ENCODE measurements at regions not wholly inside any gene's neighbourhood (a gene's known extent, or its start where the extent isn't known, plus 50 kb on each side); places are given as distances from the start of the nearest gene placed in this dataset.

- Histone ChIP-seq H3K36me3 (ENCODE audit: control insufficient read depth, low read depth, low read length) (no peaks in the 10 kb centered on the region), H3K4me1 (ENCODE audit: control insufficient read depth, low read depth, low read length) (peaks cover 9% of the 10 kb centered on the region)
These were observed 607.1 kb downstream of the HDGFL1 start for GRCh38 chr6:23176471-23176870.

GRCh38 chr6:23176883-23177282 is 607.5 kb downstream of the HDGFL1 start:
- Histone ChIP-seq H3K4me3 (ENCODE audit: low read length) (no peak overlapping the region), H3K27ac (ENCODE audit: low read length) (no peak overlapping the region), H3K36me3 (ENCODE audit: control insufficient read depth, low read depth, low read length) (no peaks in the 10 kb centered on the region), H3K9me3 (ENCODE audit: control insufficient read depth, low read depth, low read length) (no peaks in the 10 kb centered on the region), H3K9ac (ENCODE audit: low read length) (no peak overlapping the region), H3K4me1 (ENCODE audit: control insufficient read depth, low read depth, low read length) (peaks cover 11% of the 10 kb centered on the region), H3K27me3 (ENCODE audit: control insufficient read depth, insufficient read depth, low read length) (no peaks in the 10 kb centered on the region)

More at GRCh38 chr6:23176471-23176870, 607.1 kb downstream of the HDGFL1 start:
- H3K27me3 ChIP-seq (ENCODE audit: control insufficient read depth, insufficient read depth, low read length): no peaks in the 10 kb centered on the region
- H3K4me3 ChIP-seq (ENCODE audit: low read length): no peak overlapping the region
- no peak overlapping the region for H3K9ac ChIP-seq (ENCODE audit: low read length)
- H3K27ac ChIP-seq (ENCODE audit: low read length): no peak overlapping the region
- no peaks in the 10 kb centered on the region for H3K9me3 ChIP-seq (ENCODE audit: control insufficient read depth, low read depth, low read length)

- H3K4me3 ChIP-seq (ENCODE audit: low read length): no peak overlapping the region
- H3K9ac ChIP-seq (ENCODE audit: low read length): no peak overlapping the region
- H3K4me1 ChIP-seq (ENCODE audit: control insufficient read depth, low read depth, low read length): peaks cover 11% of the 10 kb centered on the region
- H3K27me3 ChIP-seq (ENCODE audit: control insufficient read depth, insufficient read depth, low read length): no peaks in the 10 kb centered on the region
- no peaks in the 10 kb centered on the region for H3K9me3 ChIP-seq (ENCODE audit: control insufficient read depth, low read depth, low read length)
- H3K36me3 ChIP-seq (ENCODE audit: control insufficient read depth, low read depth, low read length): no peaks in the 10 kb centered on the region
- H3K27ac ChIP-seq (ENCODE audit: low read length): no peak overlapping the region
These were observed 608.4 kb downstream of the HDGFL1 start for GRCh38 chr6:23177806-23178205.

- Histone ChIP-seq H3K9me3 (ENCODE audit: control insufficient read depth, low read depth, low read length) (no peaks in the 10 kb centered on the region), H3K27ac (ENCODE audit: low read length) (no peak overlapping the region), H3K27me3 (ENCODE audit: control insufficient read depth, insufficient read depth, low read length) (no peaks in the 10 kb centered on the region), H3K9ac (ENCODE audit: low read length) (no peak overlapping the region), H3K4me1 (ENCODE audit: control insufficient read depth, low read depth, low read length) (peaks cover 11% of the 10 kb centered on the region), H3K36me3 (ENCODE audit: control insufficient read depth, low read depth, low read length) (no peaks in the 10 kb centered on the region), H3K4me3 (ENCODE audit: low read length) (no peak overlapping the region)
These were observed 610.6 kb downstream of the HDGFL1 start for GRCh38 chr6:23179994-23180393.

GRCh38 chr6:23180504-23181293 is 611.3 kb downstream of the HDGFL1 start:
- Histone ChIP-seq H3K27ac (ENCODE audit: low read length) (no peak overlapping the region), H3K9ac (ENCODE audit: low read length) (no peak overlapping the region)

GRCh38 chr6:23181356-23182110 is 612.2 kb downstream of the HDGFL1 start:
- H3K27ac ChIP-seq (ENCODE audit: low read length): no peak overlapping the region

More at GRCh38 chr6:23180504-23181293, 611.3 kb downstream of the HDGFL1 start:
- Histone ChIP-seq H3K9me3 (ENCODE audit: control insufficient read depth, low read depth, low read length) (no peaks in the 10 kb centered on the region), H3K36me3 (ENCODE audit: control insufficient read depth, low read depth, low read length) (no peaks in the 10 kb centered on the region), H3K4me1 (ENCODE audit: control insufficient read depth, low read depth, low read length) (peaks cover 11% of the 10 kb centered on the region), H3K27me3 (ENCODE audit: control insufficient read depth, insufficient read depth, low read length) (no peaks in the 10 kb centered on the region), H3K4me3 (ENCODE audit: low read length) (no peak overlapping the region)

GRCh38 chr6:23183846-23184245 is 614.5 kb downstream of the HDGFL1 start:
- H3K4me1 ChIP-seq (ENCODE audit: control insufficient read depth, low read depth, low read length): peaks cover 11% of the 10 kb centered on the region
- H3K9me3 ChIP-seq (ENCODE audit: control insufficient read depth, low read depth, low read length): no peaks in the 10 kb centered on the region
- no peak overlapping the region for H3K9ac ChIP-seq (ENCODE audit: low read length)
- H3K27ac ChIP-seq (ENCODE audit: low read length): no peak overlapping the region
- H3K36me3 ChIP-seq (ENCODE audit: control insufficient read depth, low read depth, low read length): no peaks in the 10 kb centered on the region
- no peaks in the 10 kb centered on the region for H3K27me3 ChIP-seq (ENCODE audit: control insufficient read depth, insufficient read depth, low read length)
- H3K4me3 ChIP-seq (ENCODE audit: low read length): no peak overlapping the region

More at GRCh38 chr6:23181356-23182110, 612.2 kb downstream of the HDGFL1 start:
- no peaks in the 10 kb centered on the region for H3K36me3 ChIP-seq (ENCODE audit: control insufficient read depth, low read depth, low read length)
- H3K9ac ChIP-seq (ENCODE audit: low read length): no peak overlapping the region
- H3K27me3 ChIP-seq (ENCODE audit: control insufficient read depth, insufficient read depth, low read length): no peaks in the 10 kb centered on the region
- peaks cover 11% of the 10 kb centered on the region for H3K4me1 ChIP-seq (ENCODE audit: control insufficient read depth, low read depth, low read length)
- no peak overlapping the region for H3K4me3 ChIP-seq (ENCODE audit: low read length)
- H3K9me3 ChIP-seq (ENCODE audit: control insufficient read depth, low read depth, low read length): no peaks in the 10 kb centered on the region

GRCh38 chr6:23184351-23184750 is 615.0 kb downstream of the HDGFL1 start:
- H3K4me3 ChIP-seq (ENCODE audit: low read length): no peak overlapping the region
- H3K27ac ChIP-seq (ENCODE audit: low read length): no peak overlapping the region
- no peak overlapping the region for H3K9ac ChIP-seq (ENCODE audit: low read length)
- no peaks in the 10 kb centered on the region for H3K36me3 ChIP-seq (ENCODE audit: control insufficient read depth, low read depth, low read length)
- H3K9me3 ChIP-seq (ENCODE audit: control insufficient read depth, low read depth, low read length): no peaks in the 10 kb centered on the region
- no peaks in the 10 kb centered on the region for H3K27me3 ChIP-seq (ENCODE audit: control insufficient read depth, insufficient read depth, low read length)
- H3K4me1 ChIP-seq (ENCODE audit: control insufficient read depth, low read depth, low read length): peaks cover 11% of the 10 kb centered on the region

- no peak overlapping the region for H3K9ac ChIP-seq (ENCODE audit: low read length)
These were observed 626.1 kb downstream of the HDGFL1 start for GRCh38 chr6:23195487-23195886.

GRCh38 chr6:23199541-23199940 is 630.2 kb downstream of the HDGFL1 start:
- H3K9me3 ChIP-seq (ENCODE audit: control insufficient read depth, low read depth, low read length): no peaks in the 10 kb centered on the region
- no peak overlapping the region for H3K9ac ChIP-seq (ENCODE audit: low read length)
- no peaks in the 10 kb centered on the region for H3K4me1 ChIP-seq (ENCODE audit: control insufficient read depth, low read depth, low read length)
- H3K27me3 ChIP-seq (ENCODE audit: control insufficient read depth, insufficient read depth, low read length): no peaks in the 10 kb centered on the region
- no peak overlapping the region for H3K27ac ChIP-seq (ENCODE audit: low read length)
- H3K36me3 ChIP-seq (ENCODE audit: control insufficient read depth, low read depth, low read length): no peaks in the 10 kb centered on the region
- H3K4me3 ChIP-seq (ENCODE audit: low read length): no peak overlapping the region

More at GRCh38 chr6:23195487-23195886, 626.1 kb downstream of the HDGFL1 start:
- Histone ChIP-seq H3K9me3 (ENCODE audit: control insufficient read depth, low read depth, low read length) (no peaks in the 10 kb centered on the region), H3K4me3 (ENCODE audit: low read length) (no peak overlapping the region), H3K27me3 (ENCODE audit: control insufficient read depth, insufficient read depth, low read length) (no peaks in the 10 kb centered on the region), H3K27ac (ENCODE audit: low read length) (no peak overlapping the region), H3K4me1 (ENCODE audit: control insufficient read depth, low read depth, low read length) (no peaks in the 10 kb centered on the region), H3K36me3 (ENCODE audit: control insufficient read depth, low read depth, low read length) (no peaks in the 10 kb centered on the region)

- H3K4me1 ChIP-seq (ENCODE audit: control insufficient read depth, low read depth, low read length): no peaks in the 10 kb centered on the region
- H3K9ac ChIP-seq (ENCODE audit: low read length): no peak overlapping the region
- H3K27ac ChIP-seq (ENCODE audit: low read length): no peak overlapping the region
- no peaks in the 10 kb centered on the region for H3K36me3 ChIP-seq (ENCODE audit: control insufficient read depth, low read depth, low read length)
- H3K4me3 ChIP-seq (ENCODE audit: low read length): no peak overlapping the region
- no peaks in the 10 kb centered on the region for H3K9me3 ChIP-seq (ENCODE audit: control insufficient read depth, low read depth, low read length)
- H3K27me3 ChIP-seq (ENCODE audit: control insufficient read depth, insufficient read depth, low read length): no peaks in the 10 kb centered on the region
These were observed 631.6 kb downstream of the HDGFL1 start for GRCh38 chr6:23200946-23201345.
